Heart left ventricle (tissue), 13 donors: ENCODE measurements at regions not wholly inside any gene's neighbourhood (a gene's known extent, or its start where the extent isn't known, plus 50 kb on each side); places are given as distances from the start of the nearest gene placed in this dataset.

ENCODE experiments used
- CTCF ChIP-seq, 12 donors: fragments of 200-600 bp; sonication (generic) in 4 of 12; IDR thresholded peaks; one replicate each; pipeline versions ENCODE4 v1.5.0 to v1.8.0; 2018 to 2022; ENCODE audit warnings: antibody characterized with exemption in 12 of 12, mild to moderate bottlenecking in 5 of 12
- POLR2A ChIP-seq, 2 donors: fragments of 450-650 bp; IDR thresholded peaks; one replicate each; pipeline ENCODE4 v1.6.1; 2017; ENCODE audit warnings: antibody characterized with exemption in 2 of 2, mild to moderate bottlenecking in 2 of 2, moderate library complexity in 2 of 2
- donor health status: ischemic (EF 13 %, LVEDD 7.1; RV severe dilation, severe dysfunction).
- donor health status: DM: no; HTN: yes; CAD: no.
- donor health status: DM: no; HTN: no; CAD: no.
- donor health status: ischemic (EF 25% LVEDD 6.9; RV normal size, moderate dysfunction).
- donor health status: ischemic (EF 25% LVEDD 5.7; RV mildly dilated, moderate dysfunction).
- donor health status: ischemic (EF 35%, LVEDD 5.7; RV mildly dilated, moderate dysfunction).
- donor health status: nonischemic (EF 11% LVEDD 7.7; RV severe dilation, severe dysfunction).
- donor health status: DM: yes; HTN: yes; CAD: no.
- donor health status: PGD.
- donor health status: ischemic (EF 29% LVEDD 5.4; RV normal size, mild dysfunction).
- donor health status: nonischemic (EF 23%, LVEDD 6.1; RV moderate dilation, normal function).

- no peak for TF ChIP-seq CTCF (IDR thresholded peaks at IDR 0.05)
- TF ChIP-seq POLR2A (IDR thresholded peaks at IDR 0.05): no peak
Measured at GRCh38 chr6:144397141-144397540, 112.0 kb downstream of the UTRN start.
